Activated CD8-positive, alpha-beta memory T cell treated with anti-CD3 and anti-CD28 coated beads for 4 hours (primary cell): ENCODE measurements at regions not wholly inside any gene's neighbourhood (a gene's known extent, or its start where the extent isn't known, plus 50 kb on each side); places are given as distances from the start of the nearest gene placed in this dataset.

Source experiments
- DNase-seq, 2 donors: peaks; one replicate each; pipeline ENCODE4 v3.0.0-alpha.2; 2020; ENCODE audit warnings: low read depth in 2 of 2

DNA sequence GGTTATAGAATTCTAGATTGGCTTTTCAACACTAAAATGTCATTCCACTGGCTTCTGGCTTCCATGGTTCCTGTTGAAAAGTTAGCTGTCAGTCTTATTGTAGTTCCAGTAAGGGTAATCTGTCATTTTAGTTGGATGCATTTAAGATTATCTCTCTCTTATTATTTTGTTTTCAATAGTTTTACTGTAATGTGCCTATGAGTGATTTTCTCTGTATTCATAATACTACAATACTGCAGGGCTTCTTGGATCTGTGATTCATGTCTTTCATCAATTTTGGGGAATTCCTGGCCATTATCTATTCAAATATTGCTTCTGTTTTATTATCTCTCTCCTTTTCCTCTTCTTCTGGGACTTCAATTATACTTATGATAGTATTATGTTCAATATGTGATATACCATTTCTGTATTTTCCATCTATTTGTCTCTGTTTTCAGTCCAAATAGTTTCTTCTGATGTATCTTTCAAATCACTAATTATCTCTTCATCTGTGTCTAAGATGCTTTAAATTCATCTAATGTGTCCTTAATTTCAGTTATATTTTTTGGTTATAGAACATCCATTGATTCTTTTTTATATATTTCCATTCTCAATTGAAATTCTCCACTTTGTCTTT is 101.5 kb downstream of the KCTD15 start:
- no peak for DNase-seq

DNA sequence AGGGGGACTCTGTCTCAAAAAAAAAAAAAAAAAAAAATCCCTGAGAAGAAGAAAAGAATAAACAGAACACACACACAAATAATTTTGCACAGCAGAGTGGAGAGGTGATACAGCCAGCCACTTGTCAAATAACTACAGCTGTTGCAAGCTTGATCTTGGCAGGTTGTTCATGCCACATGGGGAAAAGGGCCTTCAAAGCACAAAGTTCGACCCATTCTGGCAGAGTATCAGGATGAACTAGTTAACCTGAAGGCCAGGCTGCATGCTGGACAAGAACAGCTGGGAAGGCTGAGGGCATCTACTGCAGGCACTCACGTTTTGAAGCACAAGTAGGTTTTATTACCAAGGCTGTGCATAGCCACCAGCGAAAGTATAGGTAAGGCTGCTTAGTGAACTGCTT is 104.1 kb downstream of the KCTD15 start:
- no peak for DNase-seq

DNA sequence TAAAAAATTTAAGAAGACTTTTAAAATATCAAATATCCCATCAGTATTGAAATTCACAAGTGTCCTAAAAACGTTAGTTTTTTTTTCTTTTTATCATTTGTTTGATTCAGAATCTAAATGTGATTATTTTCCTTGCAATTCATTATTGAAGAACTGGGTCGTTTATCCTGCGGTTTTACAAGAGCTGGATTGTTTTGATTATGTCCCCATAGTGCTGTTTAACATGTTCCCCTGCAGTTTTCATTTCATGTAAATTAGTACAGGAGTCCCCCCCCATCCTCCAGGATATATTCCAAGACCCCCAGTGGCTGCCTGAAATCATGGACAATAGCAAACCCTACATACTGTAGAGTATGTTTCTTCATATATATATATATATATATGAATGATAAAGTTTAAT is 105.7 kb downstream of the KCTD15 start:
- DNase-seq: no peak

DNA sequence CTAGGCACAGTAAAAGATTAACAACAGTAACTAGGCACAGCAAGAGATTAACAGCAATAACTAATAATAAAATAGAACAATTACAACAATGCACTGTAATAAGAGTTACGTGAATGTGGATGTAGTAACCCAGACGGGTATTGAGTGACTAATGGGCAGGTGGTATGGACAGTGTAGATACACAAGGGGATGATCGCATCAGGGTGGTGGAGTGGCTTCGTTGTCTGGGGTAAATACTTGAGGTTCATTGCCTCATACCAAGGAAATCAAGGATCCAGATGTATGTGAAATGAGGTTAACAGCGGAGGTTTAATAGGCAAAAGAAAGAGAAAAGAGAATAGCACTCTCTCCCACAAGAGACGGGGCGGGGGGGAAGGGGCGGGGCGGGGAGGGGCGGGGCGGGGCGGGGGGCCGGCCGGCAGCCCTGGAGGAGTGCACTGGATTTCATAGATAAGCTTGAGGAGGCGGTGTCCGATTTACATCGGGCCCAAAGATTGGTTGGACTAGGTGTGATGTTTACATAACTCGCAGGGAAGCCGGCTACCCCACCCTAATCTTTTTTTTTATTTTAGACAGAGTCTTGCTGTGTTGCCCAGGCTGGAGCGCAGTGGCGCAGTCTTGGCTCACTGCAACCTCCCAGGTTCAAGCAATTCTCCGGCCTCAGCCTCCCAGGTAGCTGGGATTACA is 106.3 kb downstream of the KCTD15 start:
- DNase-seq: no peak

DNA sequence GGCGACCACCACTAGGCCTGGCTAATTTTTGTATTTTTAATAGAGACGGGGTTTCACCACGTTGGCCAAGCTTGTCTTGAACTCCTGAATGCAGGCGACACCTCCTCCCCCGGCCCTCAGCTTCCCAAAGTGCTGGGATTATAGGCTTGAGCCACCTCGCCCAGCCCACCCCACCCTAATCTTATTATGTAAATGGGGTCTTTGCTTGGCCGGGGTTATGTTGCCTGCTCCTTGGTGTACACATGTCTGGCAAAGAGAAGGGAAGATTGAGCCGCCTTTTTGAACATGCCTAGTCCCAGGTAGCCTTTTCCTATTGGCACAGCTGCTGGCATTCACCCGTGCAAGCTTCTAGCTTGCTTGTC is 106.8 kb downstream of the KCTD15 start:
- no peak for DNase-seq

DNA sequence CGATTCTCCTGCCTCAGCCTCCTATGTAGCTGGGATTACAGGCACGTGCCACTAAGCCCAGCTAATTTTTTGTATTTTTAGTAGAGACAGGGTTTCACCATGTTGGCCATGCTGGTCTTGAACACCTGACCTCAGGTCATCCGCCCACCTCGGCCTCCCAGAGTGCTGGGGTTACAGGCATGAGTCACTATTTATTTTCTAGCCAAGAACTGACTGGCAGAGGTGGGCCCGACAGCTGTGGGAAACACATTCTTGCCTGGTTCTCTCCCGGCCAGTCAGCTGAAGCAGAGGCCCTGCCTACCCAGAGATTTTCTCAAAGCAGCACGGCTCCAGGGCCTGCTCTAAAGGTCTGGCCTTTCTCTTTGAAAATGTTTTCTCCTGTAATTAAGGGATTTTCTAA is 108.0 kb downstream of the KCTD15 start:
- DNase-seq: no peak

DNA sequence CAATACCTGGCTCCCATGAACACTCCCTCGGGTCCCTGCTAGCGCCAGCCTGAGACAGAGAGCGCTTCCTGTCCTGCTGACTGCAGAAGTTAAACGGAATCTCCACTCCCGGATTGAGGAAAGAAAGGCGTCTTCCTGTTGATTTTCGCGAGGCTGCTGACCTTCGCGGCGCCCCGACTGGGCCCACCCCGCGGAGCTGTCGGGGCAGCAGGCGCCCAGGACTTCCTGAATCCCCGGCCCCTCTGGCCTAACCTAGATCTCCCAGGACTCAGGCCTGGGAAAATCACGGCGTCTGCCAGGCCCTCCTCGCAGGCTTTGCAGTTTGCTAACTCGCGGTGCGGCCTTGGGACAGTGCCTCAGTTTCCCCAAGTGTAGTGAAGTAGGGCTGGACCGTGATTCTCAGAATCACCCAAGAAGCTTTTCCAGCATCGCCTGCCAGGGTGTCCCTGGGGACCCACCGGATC is 108.8 kb downstream of the KCTD15 start:
- DNase-seq: no peak

DNA sequence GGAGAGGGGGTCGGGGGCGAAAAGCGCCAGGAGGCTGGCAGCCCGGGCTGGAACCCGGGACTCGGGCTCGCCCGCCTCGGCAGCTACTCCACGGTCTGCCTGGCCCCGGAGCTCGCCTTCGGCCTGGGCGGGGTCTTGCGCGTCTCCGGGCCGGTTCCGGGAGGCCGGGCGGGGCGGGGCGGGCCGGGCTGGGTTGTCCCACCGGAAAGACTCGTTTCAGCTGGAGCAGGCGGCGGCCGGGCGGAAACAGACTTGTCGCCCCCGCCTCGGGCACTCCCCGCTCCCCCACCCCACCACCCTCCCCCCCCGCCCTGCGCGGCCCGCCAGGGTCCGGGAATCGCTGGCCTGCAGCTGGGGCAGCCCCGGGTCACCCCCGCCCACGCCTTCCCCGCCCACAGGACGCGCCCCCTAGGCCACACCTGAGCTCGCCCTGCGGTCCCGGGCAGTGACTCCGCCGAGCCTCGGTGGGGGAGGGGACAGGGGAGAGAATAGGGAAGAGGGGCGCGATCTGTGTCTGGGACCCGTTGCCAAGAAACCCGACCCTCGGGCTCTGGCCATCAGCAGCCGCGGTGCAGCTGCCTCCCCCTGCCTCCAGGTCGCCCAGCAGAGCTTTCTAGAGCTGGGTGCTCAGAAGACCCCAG is 109.4 kb downstream of the KCTD15 start:
- DNase-seq: no peak

DNA sequence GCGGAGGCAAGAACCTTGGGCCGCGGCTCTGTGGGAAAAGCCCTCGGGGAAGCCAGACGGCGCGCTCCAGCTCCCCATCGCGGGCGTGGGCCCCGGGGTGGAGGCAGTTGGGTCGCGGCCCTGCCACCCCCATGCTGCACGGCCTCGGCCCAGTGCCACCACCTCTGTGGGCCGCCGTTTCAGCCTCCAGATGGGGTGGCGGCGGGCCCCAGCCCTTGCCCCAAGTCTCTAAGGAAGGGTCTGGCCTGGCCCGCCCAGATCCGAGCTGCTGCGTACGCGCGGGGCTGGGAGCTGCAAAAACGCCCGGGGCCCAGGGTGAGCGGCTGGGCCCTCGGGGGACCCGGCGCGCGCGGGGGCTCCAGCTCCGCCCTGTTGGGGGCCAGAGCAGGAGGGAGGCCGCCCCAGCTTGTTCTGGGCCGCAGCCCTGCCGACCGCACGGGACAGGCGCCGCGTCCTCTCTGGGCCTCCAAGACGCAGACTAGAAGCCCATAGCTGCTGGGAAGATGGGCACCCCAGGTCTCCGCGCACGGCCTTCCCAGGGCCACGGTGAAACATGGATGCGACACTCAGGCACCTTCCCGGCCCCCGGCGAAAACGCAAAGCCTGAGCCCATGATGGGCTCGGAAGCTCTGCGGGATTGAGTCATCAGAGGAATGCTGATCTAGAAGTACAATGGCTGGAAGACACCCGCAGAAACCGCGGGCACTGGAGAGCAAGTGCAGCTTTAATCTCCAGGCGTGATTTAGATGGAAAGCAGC is 110.1 kb downstream of the KCTD15 start:
- no peak for DNase-seq

DNA sequence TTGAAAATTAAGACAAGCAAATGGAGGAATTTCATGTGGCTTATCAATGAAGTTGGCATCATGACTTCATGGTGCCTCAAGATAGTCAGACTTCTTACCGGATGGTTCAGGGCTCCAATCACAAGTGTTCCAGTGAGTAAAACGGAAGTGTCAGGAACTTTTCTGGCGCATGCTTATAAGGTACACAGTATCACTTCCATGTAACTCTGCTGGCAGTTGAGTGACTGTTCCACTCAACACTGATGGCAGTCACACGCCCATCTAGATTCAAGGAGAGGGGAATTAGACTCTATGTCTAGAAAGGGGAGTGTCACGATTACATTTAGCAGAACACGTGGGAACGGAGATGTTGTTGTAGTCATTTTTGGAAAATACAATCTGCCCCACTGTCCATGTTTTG is 114.3 kb downstream of the KCTD15 start:
- no peak for DNase-seq

DNA sequence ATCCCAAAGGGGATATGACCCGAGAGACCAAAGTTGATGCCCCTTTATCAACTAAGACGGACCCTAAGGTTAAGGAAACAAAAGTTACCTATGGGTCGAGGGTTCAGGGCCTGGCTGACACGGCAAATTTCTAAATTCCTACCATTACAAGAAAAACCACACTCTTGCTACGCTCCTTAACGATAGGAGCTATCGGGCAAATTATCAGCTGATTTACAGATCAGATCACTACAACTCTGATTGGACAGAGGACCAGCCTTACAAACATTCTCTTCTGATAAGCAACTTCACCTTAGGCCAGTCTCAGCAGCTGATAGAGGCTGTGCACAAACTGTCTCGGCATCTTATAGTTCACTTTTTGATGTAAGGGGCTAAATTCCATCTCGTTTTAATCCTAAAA is 117.9 kb downstream of the KCTD15 start:
- DNase-seq: no peak

DNA sequence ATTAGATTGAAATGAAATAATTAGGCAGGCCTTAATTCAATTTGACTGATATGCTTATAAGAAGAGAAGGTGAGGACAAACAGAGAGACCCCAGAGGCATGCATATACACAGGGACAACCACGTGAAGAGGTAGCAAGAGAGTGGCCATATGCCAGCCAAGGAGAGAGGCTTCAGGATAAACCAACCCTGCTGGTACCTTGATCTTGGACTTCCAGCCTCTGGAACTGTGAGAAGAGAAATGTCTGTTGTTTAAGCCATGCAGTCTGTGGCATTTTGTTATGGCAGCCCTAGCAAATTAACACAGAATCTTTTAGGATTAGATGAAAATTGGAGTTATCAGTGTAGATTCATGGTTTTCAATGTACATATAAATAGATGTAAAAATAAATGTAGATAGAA is 120.1 kb downstream of the KCTD15 start:
- no peak for DNase-seq

DNA sequence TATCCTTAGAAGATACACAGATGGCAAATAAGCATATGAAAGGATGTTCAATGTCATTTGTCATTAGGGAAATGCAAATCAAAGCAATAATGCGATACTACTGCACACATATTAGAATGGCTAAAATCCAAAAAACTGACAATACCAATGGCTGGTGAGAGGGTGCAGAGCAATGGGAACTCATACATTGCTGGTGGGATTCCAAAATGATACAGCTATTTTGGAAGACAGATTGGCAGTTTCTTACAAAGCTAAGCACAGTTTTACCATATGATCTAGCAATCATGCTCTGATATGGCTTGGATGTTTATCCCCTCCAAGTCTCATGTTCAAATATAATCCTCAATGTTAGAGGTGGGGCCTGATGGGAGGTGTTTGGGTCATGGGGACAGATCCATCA is 122.6 kb downstream of the KCTD15 start:
- no peak for DNase-seq

DNA sequence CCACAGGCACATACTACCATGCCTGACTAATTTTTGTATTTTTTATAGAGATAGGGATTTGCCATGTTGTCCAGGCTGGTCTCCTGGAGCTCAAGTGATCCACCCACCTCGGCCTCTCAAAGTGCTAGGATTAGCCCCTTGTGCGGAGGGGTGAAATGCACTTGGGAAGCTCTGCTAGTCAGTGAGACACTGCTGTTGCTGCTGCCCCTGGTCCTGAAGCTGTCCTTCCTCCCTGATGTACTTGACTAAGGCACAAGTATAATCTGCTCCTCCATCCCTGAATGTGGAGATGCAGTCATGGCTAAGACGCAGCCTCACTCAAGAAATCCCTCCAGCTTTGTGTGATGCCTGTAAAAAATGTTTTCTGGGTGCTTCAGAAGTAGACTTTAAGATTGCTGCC is 124.5 kb downstream of the KCTD15 start:
- no peak for DNase-seq

DNA sequence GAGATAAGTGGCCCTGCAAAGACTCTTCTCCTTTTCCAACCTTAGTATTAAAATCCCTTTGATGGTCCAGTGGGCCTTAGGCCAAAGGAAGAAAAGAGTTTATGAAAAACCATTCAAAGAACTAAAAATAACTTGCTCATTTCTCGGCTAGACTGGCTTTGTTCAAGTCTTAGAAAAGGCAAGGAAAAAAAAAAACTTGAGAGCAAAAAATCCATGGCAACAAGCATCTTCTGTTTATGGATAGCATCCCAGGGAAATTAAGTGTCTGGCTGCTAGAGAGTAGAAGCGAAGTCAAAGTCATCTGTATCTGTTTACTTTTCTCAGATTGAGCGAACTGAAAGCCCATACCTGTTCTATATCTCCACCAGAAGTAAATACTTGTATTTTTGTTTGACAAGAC is 129.6 kb downstream of the KCTD15 start:
- DNase-seq: no peak

DNA sequence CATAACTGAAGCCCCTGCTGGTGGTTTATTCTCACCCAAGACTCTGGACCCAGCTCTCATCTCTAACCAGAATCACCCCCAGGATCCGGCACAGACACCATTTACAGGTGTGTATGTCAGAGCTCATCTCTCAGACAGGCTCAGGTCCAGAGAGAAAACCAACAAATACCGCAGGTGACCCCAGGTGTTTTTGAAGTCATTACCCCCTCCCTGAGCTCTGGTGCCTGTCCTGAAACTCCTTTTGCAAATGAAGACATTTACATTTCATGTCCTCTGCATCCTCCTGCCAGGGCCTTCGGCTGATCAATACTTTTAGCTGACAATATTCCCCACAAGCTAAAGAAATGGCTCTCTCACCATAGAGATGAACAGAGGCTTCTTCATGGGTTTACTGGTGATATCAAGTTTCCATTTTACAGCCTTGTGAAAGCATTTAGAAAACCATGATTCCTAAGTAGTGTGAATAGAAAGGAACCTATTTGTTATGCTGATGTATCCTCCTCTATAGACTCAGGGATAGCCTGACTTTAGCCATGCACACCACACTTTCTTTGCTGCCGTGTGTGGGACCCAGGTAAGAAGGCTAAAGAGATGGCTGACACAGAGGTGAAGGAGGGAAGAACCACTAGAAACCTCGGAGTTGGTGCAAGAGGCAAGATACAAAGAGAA is 131.3 kb downstream of the KCTD15 start:
- no peak for DNase-seq

DNA sequence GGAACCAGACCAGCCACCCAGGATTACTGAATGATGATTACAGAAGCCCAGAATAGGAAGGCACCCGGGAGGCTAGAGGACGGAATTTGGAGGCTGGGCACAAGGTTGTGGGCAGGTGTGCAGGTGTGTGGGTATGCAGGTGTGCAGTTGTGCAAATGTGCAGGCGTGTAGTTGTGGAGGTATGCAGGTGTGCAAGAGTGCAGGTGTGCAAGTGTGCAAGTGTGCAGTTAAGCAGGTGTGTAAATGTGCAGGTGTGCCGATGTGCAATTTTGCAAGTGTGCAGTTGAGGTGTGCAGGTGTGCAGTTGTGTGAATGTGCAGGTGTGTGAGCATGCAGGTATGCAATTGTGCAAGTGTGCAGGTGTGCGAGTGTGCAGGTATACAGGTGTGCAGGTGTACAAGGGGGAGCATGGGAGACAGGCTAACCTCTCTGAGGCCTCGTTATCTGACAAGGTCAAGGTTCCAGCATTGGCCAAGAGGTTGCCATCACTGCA is 131.8 kb downstream of the KCTD15 start:
- no peak for DNase-seq

DNA sequence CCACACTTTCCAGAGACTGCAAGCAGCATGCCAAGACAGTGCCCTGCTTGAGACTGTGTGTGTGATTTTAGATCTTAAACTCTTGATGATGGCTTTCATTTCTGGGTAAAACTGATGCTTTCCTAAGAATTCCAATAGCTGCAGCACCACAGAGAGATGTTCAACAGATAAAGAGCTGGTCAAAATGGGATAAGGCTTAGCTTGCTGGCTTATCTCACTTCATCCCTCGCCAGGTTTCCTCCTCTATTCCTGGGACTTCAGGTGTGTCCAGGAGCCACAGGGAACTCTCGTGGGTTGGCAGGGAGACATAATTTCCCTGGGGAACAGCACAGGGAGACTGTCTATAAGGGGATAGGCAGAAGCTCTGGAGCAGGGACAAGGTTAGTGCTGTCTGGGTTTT is 137.3 kb downstream of the KCTD15 start:
- DNase-seq: no peak

DNA sequence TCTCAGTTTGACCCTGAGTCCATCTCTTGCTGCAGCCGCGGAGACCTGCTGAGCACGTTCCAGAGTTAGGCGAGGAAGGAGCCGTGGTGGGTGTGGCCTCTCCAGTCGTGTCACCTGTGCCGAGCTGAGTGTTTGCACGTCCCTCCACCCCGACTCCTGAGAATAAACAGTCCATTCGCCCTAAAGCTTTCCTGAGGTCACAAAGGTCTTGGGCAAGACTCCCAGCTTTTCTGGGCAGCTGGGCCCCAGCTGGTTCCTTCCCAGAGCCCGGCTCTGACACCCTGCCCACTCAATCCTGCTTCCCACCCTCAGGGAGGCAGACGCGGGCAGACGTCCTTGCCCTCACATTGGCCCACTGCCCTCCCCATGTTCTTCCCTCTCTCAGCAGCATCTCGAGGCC is 142.2 kb downstream of the KCTD15 start:
- no peak for DNase-seq

DNA sequence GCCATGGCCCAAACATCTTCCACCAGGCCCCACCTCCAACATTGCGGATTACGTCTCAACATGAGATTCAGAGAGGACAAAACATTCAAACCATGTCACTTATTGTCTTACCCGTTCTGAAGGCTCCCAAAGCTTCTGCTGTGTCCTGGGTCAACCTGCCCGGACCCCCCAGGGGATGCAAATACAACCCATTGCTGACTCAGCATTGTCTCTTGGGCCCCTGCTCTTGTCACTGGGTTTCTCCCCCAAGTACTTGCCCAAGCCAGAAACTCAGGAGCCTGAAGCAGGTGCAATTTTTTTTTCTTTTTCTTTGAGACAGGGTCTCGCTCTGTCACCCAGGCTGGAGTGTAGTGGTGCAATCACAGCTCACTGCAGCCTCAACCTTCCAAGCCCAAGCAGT is 144.5 kb downstream of the KCTD15 start:
- DNase-seq: no peak

DNA sequence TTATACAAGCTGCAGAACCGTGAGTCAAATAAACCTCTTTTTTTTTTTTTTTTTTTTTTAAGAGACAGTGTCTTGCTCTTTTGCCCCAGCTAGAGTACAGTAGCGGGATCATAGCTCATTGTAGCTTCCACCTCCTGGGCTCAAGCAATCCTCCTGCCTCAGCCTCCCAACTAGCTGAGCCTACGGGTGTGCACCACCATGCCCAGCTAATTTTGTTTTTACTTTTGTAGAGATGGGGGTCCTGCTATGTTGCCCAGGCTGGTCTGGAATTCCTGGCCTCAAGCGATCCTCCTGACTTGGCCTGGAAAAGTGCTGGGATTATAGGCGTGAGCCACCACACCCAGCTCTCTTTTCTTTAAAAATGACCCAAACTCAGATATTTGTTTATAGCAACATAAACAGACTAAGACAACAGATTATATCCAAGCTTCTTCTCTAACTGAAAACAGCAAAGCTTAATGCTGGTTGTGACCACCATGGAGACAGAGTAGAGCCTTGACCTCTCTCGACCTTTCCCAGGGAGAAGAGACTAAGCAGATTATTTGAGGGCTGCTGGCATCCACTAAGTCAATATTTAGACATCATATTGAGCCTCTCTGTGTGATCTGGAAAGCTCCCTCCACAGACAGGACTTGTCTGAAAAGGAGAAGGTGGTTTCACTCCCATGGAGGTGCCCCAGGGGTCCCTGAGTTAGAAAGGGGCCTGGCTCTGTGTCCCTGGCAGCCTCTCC is 150.0 kb downstream of the KCTD15 start:
- no peak for DNase-seq
